Body of pancreas (tissue), 4 donors: ENCODE measurements at regions not wholly inside any gene's neighbourhood (a gene's known extent, or its start where the extent isn't known, plus 50 kb on each side); places are given as distances from the start of the nearest gene placed in this dataset.

Source experiments
- POLR2A ChIP-seq, 3 donors: fragments of 450-650 bp; IDR thresholded peaks; one replicate each; pipeline ENCODE4 v1.6.1; 2016; ENCODE audit warnings: antibody characterized with exemption in 3 of 3, mild to moderate bottlenecking in 2 of 3
- TF ChIP-seq, protein P1 (sequence below), 7 experiments: fragments of 450-650 bp in 4 of 7; fragments of 200-600 bp in 3 of 7; sonication (generic) in 3 of 7; IDR thresholded peaks; one replicate each; pipeline ENCODE4 v1.5.1; 2016 to 2019; ENCODE audit warnings: antibody characterized with exemption in 7 of 7

DNA sequence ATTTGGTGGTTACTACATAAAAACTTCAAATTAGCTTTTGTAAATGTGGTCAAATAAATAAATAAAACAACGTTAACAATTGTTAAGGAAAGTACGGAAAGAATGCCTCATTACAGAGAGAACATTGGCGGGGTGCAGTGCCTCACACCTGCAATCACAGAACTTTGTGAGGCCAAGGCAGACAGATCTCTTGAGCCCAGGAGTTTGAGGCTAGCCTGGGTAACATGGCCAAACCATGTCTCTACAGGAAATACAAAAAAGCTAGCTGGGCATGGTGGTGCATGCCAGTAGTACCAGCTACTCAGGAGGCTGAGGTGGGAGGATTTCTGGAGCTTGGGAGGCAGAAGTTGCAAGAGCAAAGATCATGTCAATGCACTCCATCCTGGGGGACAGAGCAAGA, 59.4 kb upstream of the VPREB1 start:
- TF ChIP-seq, protein P1, sequence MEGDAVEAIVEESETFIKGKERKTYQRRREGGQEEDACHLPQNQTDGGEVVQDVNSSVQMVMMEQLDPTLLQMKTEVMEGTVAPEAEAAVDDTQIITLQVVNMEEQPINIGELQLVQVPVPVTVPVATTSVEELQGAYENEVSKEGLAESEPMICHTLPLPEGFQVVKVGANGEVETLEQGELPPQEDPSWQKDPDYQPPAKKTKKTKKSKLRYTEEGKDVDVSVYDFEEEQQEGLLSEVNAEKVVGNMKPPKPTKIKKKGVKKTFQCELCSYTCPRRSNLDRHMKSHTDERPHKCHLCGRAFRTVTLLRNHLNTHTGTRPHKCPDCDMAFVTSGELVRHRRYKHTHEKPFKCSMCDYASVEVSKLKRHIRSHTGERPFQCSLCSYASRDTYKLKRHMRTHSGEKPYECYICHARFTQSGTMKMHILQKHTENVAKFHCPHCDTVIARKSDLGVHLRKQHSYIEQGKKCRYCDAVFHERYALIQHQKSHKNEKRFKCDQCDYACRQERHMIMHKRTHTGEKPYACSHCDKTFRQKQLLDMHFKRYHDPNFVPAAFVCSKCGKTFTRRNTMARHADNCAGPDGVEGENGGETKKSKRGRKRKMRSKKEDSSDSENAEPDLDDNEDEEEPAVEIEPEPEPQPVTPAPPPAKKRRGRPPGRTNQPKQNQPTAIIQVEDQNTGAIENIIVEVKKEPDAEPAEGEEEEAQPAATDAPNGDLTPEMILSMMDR (IDR thresholded peaks at IDR 0.05) = no peak
- TF ChIP-seq POLR2A (IDR thresholded peaks at IDR 0.05) = no peak
